Tibial artery (tissue), 4 donors: ENCODE measurements at regions not wholly inside any gene's neighbourhood (a gene's known extent, or its start where the extent isn't known, plus 50 kb on each side); places are given as distances from the start of the nearest gene placed in this dataset.

ENCODE experiments used
- DNase-seq, 2 donors: peaks; one replicate each; pipeline ENCODE4 v3.0.0-alpha.2; 2019
- H3K27ac ChIP-seq, 2 donors: fragments of 200-600 bp; sonication (generic) in 1 of 2; 1 replicate in 1 of 2; 2 replicates in 1 of 2; pipeline ENCODE4 v1.5.1; 2018 to 2019; ENCODE audit warnings: mild to moderate bottlenecking in 1 of 2
- H3K27me3 ChIP-seq, 2 donors: fragments of 200-600 bp; sonication (generic) in 1 of 2; one replicate each; pipeline versions ENCODE4 v1.5.1 to v1.6.0; 2016 to 2019
- H3K36me3 ChIP-seq, 3 donors: fragments of 200-600 bp; sonication (generic) in 2 of 3; one replicate each; pipeline ENCODE4 v1.5.1; 2016 to 2019; ENCODE audit warnings: mild to moderate bottlenecking in 2 of 3
- H3K4me1 ChIP-seq, 4 donors: fragments of 200-600 bp; sonication (generic) in 2 of 4; 1 replicate in 3 of 4; 2 replicates in 1 of 4; pipeline ENCODE4 v1.5.1; 2016 to 2019
- H3K4me3 ChIP-seq, 2 donors: fragments of 200-600 bp; sonication (generic) in 1 of 2; 1 replicate in 1 of 2; 2 replicates in 1 of 2; pipeline ENCODE4 v1.5.1; 2018 to 2019; ENCODE audit warnings: mild to moderate bottlenecking in 2 of 2
- H3K9me3 ChIP-seq, 3 donors: fragments of 200-600 bp; sonication (generic) in 1 of 3; one replicate each; pipeline ENCODE4 v1.5.1; 2016 to 2019
- CTCF ChIP-seq, 2 experiments: fragments of 200-600 bp in 1 of 2; fragments of 450-650 bp in 1 of 2; IDR thresholded peaks; one replicate each; pipeline ENCODE4 v1.5.1; 2017 to 2019; ENCODE audit warnings: antibody characterized with exemption in 2 of 2, mild to moderate bottlenecking in 1 of 2, moderate library complexity in 1 of 2
- intact Hi-C: fragments of 100-400 bp; cut with DNase I; formaldehyde crosslinking; loops from one replicate; pipeline ENCODE4 v1.15.0; 2023; ENCODE audit warnings: low total_unique reads

- no peak for DNase-seq
These were observed 141.6 kb upstream of the TENM3 start for GRCh38 chr4:182101618-182102017.

GRCh38 chr4:182102576-182102975 is 140.6 kb upstream of the TENM3 start:
- Histone ChIP-seq H3K4me3 (no peak overlapping the region), H3K27ac (no peak overlapping the region), H3K27me3 (no peaks in the 10 kb centered on the region), H3K4me1 (no peaks in the 10 kb centered on the region), H3K36me3 (no peaks in the 10 kb centered on the region), H3K9me3 (no peaks in the 10 kb centered on the region)
- no peak for TF ChIP-seq CTCF (IDR thresholded peaks at IDR 0.05)
- intact Hi-C loops = no loop called here
- DNase-seq = no peak

More at GRCh38 chr4:182101618-182102017, 141.6 kb upstream of the TENM3 start:
- Histone ChIP-seq H3K9me3 (no peaks in the 10 kb centered on the region), H3K4me3 (no peak overlapping the region), H3K4me1 (no peaks in the 10 kb centered on the region), H3K36me3 (no peaks in the 10 kb centered on the region), H3K27ac (no peak overlapping the region), H3K27me3 (no peaks in the 10 kb centered on the region)
- no peak for TF ChIP-seq CTCF (IDR thresholded peaks at IDR 0.05)
- intact Hi-C loops = no loop called here

GRCh38 chr4:182103614-182104319 is 139.4 kb upstream of the TENM3 start:
- H3K9me3 ChIP-seq = no peaks in the 10 kb centered on the region

GRCh38 chr4:182105416-182105815 is 137.8 kb upstream of the TENM3 start:
- Histone ChIP-seq H3K36me3 (no peaks in the 10 kb centered on the region), H3K4me3 (no peak overlapping the region), H3K27ac (no peak overlapping the region), H3K4me1 (no peaks in the 10 kb centered on the region), H3K9me3 (no peaks in the 10 kb centered on the region), H3K27me3 (no peaks in the 10 kb centered on the region)
- TF ChIP-seq CTCF (IDR thresholded peaks at IDR 0.05) = no peak
- no peak for DNase-seq
- intact Hi-C loops = no loop called here

More at GRCh38 chr4:182103614-182104319, 139.4 kb upstream of the TENM3 start:
- TF ChIP-seq CTCF (IDR thresholded peaks at IDR 0.05) = no peak
- intact Hi-C loops = no loop called here
- H3K27me3 ChIP-seq = no peaks in the 10 kb centered on the region
- H3K27ac ChIP-seq = no peak overlapping the region
- DNase-seq = no peak
- no peaks in the 10 kb centered on the region for H3K4me1 ChIP-seq
- H3K4me3 ChIP-seq = no peak overlapping the region
- no peaks in the 10 kb centered on the region for H3K36me3 ChIP-seq

GRCh38 chr4:182107931-182108330 is 135.3 kb upstream of the TENM3 start:
- Histone ChIP-seq H3K4me1 (no peaks in the 10 kb centered on the region), H3K36me3 (no peaks in the 10 kb centered on the region), H3K27ac (no peak overlapping the region), H3K27me3 (no peaks in the 10 kb centered on the region), H3K4me3 (no peak overlapping the region), H3K9me3 (no peaks in the 10 kb centered on the region)
- intact Hi-C loops = no loop called here
- no peak for DNase-seq
- no peak for TF ChIP-seq CTCF (IDR thresholded peaks at IDR 0.05)
